GM10266 (cell line): ENCODE measurements at regions not wholly inside any gene's neighbourhood (a gene's known extent, or its start where the extent isn't known, plus 50 kb on each side); places are given as distances from the start of the nearest gene placed in this dataset.
"Not testable (repeated sequence)": the region's sequence is repeated elsewhere in the genome, so short reads cannot be mapped to it uniquely, and the experiment has no call there.

ENCODE experiments used
- DNase-seq: peaks from one replicate; pipeline ENCODE4 v3.0.0; 2012; ENCODE audit errors: extremely low spot score
- CTCF ChIP-seq: IDR thresholded peaks from 2 replicates; pipeline ENCODE4 v1.5.1; 2012; ENCODE audit warnings: mild to moderate bottlenecking, low read depth; ENCODE audit not compliant: control insufficient read depth, insufficient read depth; ENCODE audit errors: missing control alignments

- no peak for TF ChIP-seq CTCF
Observed at GRCh38 chr7:41391818-41392217, 311.1 kb downstream of the INHBA start.

GRCh38 chr7:41388933-41389332 lies 314.0 kb downstream of the INHBA start:
- DNase-seq = not testable (repeated sequence)

More at GRCh38 chr7:41391818-41392217, 311.1 kb downstream of the INHBA start:
- no peak for DNase-seq

- no peak for DNase-seq
- no peak for TF ChIP-seq CTCF
Observed at GRCh38 chr7:41385996-41386395, 316.9 kb downstream of the INHBA start.

GRCh38 chr7:41384418-41384817 lies 318.5 kb downstream of the INHBA start:
- no peak for TF ChIP-seq CTCF
- no peak for DNase-seq

- DNase-seq = no peak
Observed at GRCh38 chr7:41383596-41383995, 319.3 kb downstream of the INHBA start.

GRCh38 chr7:41378156-41378555 lies 324.7 kb downstream of the INHBA start:
- DNase-seq = no peak
- no peak for TF ChIP-seq CTCF

More at GRCh38 chr7:41383596-41383995, 319.3 kb downstream of the INHBA start:
- no peak for TF ChIP-seq CTCF

GRCh38 chr7:41375582-41375981 lies 327.3 kb downstream of the INHBA start:
- no peak for TF ChIP-seq CTCF
- DNase-seq = no peak

GRCh38 chr7:41374150-41374848 lies 328.6 kb downstream of the INHBA start:
- TF ChIP-seq CTCF = no peak
- no peak for DNase-seq
